ENCODE measurements at regions not wholly inside any gene's neighbourhood (a gene's known extent, or its start where the extent isn't known, plus 50 kb on each side); places are given as distances from the start of the nearest gene placed in this dataset.

- WGBS, 5 donors, result 86 to 94% (median 90%) methylated on average over 7 of the region's 7 CpGs
Observed at GRCh38 chr10:43867113-43867512, 218.4 kb upstream of the ZNF32 start.

GRCh38 chr10:43866712-43867111, 218.0 kb upstream of the ZNF32 start:
- Histone ChIP-seq H3K27ac (no peak overlapping the region), H3K9me3 (no peaks in the 10 kb centered on the region), H3K4me3 (no peak overlapping the region), H3K36me3 (no peaks in the 10 kb centered on the region), H3K27me3 (replicated peaks in 1 of 7) (no peaks in the 10 kb centered on the region), H3K4me1 (peaks cover 0 to 7% (median 0%) of the 10 kb centered on the region in 6 donors)
- DNase-seq, result no peak
- no peak for TF ChIP-seq POLR2A (IDR thresholded peaks at IDR 0.05)
- TF ChIP-seq POLR2AphosphoS5 (IDR thresholded peaks at IDR 0.05), result no peak
- no peak for TF ChIP-seq CTCF (IDR thresholded peaks at IDR 0.05 in 8 of 11, conservative IDR thresholded peaks at IDR 0.05 in 3 of 11)
- WGBS, 5 donors, result 73 to 88% (median 80%) methylated on average over 6 of the region's 6 CpGs
- intact Hi-C loops (cut with DNase I; ENCODE audit: low total_unique reads), result no loop called here

More at GRCh38 chr10:43867113-43867512, 218.4 kb upstream of the ZNF32 start:
- DNase-seq, result no peak
- no peaks in the 10 kb centered on the region for H3K9me3 ChIP-seq
- intact Hi-C loops (cut with DNase I; ENCODE audit: low total_unique reads), result no loop called here
- H3K36me3 ChIP-seq, result no peaks in the 10 kb centered on the region
- H3K27ac ChIP-seq, result no peak overlapping the region
- TF ChIP-seq CTCF (IDR thresholded peaks at IDR 0.05 in 8 of 11, conservative IDR thresholded peaks at IDR 0.05 in 3 of 11) (no peak), POLR2AphosphoS5 (IDR thresholded peaks at IDR 0.05) (no peak), POLR2A (IDR thresholded peaks at IDR 0.05) (no peak)
- no peaks in the 10 kb centered on the region for H3K27me3 ChIP-seq (replicated peaks in 1 of 7)
- H3K4me3 ChIP-seq, result no peak overlapping the region
- peaks cover 0 to 7% (median 0%) of the 10 kb centered on the region in 6 donors for H3K4me1 ChIP-seq

- no peak overlapping the region for H3K27ac ChIP-seq
- DNase-seq, result no peak
- no peaks in the 10 kb centered on the region for H3K36me3 ChIP-seq
- TF ChIP-seq POLR2A (IDR thresholded peaks at IDR 0.05) (no peak), POLR2AphosphoS5 (IDR thresholded peaks at IDR 0.05) (no peak), CTCF (IDR thresholded peaks at IDR 0.05 in 8 of 11, conservative IDR thresholded peaks at IDR 0.05 in 3 of 11) (no peak)
- H3K27me3 ChIP-seq (replicated peaks in 1 of 7), result no peaks in the 10 kb centered on the region
- H3K9me3 ChIP-seq, result no peaks in the 10 kb centered on the region
- intact Hi-C loops (cut with DNase I; ENCODE audit: low total_unique reads), result no loop called here
- WGBS, 5 donors, result 79 to 90% (median 82%) methylated on average over 13 of the region's 13 CpGs
- H3K4me1 ChIP-seq, result no peaks in the 10 kb centered on the region
- no peak overlapping the region for H3K4me3 ChIP-seq
Observed at GRCh38 chr10:43865265-43866135, 216.8 kb upstream of the ZNF32 start.

- no peak overlapping the region for H3K4me3 ChIP-seq
- intact Hi-C loops (cut with DNase I; ENCODE audit: low total_unique reads), result no loop called here
- H3K36me3 ChIP-seq, result no peaks in the 10 kb centered on the region
- H3K9me3 ChIP-seq, result no peaks in the 10 kb centered on the region
- no peaks in the 10 kb centered on the region for H3K27me3 ChIP-seq (replicated peaks in 1 of 7)
- WGBS, 5 donors, result 85 to 97% (median 92%) methylated on average over 6 of the region's 6 CpGs
- no peak overlapping the region for H3K27ac ChIP-seq
- TF ChIP-seq POLR2A (IDR thresholded peaks at IDR 0.05) (no peak), CTCF (IDR thresholded peaks at IDR 0.05 in 8 of 11, conservative IDR thresholded peaks at IDR 0.05 in 3 of 11) (no peak), POLR2AphosphoS5 (IDR thresholded peaks at IDR 0.05) (no peak)
- no peaks in the 10 kb centered on the region for H3K4me1 ChIP-seq
- DNase-seq, result no peak
Observed at GRCh38 chr10:43864656-43865055, 216.0 kb upstream of the ZNF32 start.
